HG03025 (cell line): ENCODE measurements at regions not wholly inside any gene's neighbourhood (a gene's known extent, or its start where the extent isn't known, plus 50 kb on each side); places are given as distances from the start of the nearest gene placed in this dataset.

Experiments
- ATAC-seq: cut with Tn5 transposase; IDR thresholded peaks from one replicate; pipeline ENCODE4 v1.9.1; 2021; ENCODE audit warnings: mild to moderate bottlenecking, moderate library complexity; ENCODE audit not compliant: unreplicated experiment, low FRiP score

DNA sequence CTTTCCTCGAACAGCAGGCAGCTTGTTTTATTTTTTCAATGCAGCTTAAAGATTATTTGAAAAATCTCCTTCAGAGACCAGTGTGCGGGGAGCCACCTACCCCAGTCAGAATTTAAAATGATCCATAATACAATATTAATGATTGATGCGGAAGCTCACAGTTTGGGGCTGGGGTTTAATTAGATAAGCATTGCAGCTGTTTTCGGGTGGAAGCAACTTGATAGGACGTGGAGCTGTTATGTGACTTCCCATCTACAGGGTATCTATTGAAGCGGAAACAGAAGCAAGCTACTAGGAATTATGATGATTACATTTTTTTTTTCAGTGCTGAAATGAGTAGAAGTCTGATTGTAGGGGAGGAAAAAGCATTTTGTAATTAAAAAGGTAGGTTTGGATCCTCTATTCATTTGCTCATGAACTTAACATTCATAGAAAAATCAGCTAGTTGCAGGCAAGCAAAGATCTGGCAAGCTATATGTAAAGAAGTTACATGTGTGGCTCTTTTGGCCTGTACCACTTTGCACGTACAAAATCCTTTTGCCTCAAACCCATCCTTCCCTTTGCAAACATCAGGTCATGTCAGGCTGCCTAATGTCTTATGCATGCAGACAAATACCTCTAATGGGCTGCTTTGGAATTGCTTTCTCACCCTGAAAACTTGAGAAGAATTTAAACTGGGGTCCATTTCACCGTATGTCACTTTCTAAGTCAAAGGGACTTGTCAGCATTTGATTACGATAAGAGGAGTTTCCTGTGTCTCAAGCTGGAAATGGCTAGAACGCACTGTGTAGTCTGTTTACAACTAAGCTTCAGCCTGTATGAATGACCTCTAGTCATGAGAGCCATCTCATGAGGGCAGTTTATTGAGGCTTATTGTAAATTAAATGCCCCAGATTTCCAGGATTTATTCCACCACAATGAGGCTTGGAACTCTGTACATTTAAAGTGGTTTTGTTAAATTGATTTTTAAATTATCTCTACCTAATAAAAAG is 267.1 kb upstream of the TMTC4 start:
- no peak for ATAC-seq

DNA sequence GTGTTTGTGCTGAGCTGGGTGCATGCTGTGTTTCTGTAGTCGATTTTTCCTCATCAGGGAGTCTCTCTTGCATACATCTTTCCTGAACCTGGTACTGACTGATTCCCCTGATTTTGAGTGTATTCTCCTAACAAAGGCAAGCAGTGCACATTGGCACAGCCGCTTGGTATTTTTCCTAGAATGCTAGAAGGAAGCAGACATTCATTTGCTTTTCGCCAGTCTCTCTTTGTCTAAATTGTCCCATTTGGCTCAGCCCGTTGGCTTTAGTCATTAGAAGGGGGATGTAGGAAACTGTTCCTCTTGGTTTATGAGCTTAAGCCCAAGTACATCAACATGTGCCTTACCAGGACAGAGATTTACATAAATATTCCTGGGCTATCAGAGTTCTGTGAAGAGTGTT is 266.1 kb upstream of the TMTC4 start:
- no peak for ATAC-seq

DNA sequence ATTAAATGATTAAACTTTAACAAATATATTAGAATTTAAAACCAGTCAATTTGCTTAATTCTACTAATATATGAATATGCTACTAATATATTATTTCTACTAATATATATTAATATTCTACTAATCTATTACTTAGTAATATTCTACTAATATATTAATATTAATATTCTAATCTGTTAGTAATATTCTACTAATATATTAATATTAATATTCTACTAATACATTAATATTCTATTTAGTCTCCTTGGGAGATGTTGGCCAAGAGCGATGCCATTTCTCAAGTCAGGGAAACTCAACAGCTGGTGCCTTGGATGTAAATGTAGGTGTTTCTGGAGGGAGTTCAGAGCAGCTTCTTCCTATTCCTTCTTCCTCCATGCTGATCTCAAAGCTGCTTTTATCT is 259.2 kb upstream of the TMTC4 start:
- no peak for ATAC-seq

DNA sequence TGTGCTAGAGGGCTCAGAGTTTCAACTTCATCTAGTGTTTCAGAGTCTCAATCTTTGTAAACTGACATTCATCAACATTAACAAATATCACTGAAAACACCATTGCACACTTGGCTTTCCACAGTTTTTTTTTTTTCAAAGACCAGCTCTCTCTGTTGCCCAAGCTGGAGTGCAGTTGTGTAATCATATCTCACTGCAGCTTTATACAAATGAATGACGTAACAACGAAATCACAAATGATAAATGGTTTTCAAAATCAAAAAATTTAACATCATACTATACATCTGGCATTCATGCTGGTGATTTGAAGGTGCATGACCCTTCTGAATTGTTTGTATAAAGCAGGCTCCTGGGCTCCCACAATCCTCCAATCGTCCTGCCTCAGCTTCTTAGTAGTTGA is 248.0 kb upstream of the TMTC4 start:
- ATAC-seq: no peak

DNA sequence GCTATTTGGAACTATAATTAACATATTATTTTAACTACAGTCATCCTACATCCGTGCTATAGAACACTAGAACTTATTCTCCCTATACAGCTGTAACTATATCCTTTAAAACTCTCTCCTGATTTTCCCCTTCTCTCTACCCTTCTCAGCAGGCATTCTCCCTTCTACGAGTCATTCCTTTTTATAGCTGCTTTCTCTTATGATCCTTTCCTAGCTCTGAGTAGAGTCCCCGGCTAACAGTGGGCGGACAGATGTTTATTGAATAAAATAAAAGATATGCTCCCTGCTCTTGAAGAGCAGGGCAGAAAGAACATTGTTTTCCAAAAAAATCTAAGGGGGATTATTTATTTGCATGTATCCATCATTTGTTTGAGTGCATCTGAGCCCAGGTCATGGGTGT is 246.5 kb upstream of the TMTC4 start:
- no peak for ATAC-seq

DNA sequence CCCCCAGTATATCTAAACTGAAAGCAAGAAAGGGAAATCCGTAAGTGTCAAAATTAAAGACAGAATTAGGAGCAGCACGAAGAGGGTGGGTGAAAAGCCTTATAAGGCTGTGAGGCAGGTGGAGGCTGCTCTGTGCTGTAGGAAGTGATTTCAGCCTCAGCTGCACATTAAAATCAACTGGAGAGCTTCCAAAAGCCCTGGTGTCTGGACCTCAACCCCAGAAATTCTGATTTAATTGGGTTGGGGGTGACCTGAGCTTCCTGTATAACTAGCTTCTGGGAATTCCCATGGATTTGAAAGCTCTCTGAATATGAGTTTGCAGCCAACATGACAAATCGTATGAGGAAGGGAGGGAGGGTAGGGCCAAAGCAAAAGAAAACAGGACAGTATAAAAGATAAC is 242.4 kb upstream of the TMTC4 start:
- no peak for ATAC-seq

DNA sequence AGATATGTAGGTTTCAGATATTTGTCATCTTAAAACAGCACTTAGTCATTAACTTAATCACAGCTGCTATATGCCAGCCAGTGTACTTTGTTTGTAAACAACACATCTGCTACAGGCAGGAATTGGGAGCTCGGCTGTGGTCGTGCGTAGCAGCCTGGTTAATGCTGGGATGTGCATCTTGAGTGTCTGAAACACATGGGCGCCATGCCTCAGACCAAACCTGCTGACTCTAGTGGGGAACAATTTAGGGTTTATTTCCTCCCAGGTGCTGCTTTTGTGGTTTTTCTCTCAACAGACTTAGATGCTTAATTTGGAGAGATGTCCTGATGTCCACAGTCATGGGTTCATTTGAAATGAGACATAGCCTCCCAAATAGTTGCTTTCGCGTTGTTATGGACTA is 238.5 kb upstream of the TMTC4 start:
- no peak for ATAC-seq

DNA sequence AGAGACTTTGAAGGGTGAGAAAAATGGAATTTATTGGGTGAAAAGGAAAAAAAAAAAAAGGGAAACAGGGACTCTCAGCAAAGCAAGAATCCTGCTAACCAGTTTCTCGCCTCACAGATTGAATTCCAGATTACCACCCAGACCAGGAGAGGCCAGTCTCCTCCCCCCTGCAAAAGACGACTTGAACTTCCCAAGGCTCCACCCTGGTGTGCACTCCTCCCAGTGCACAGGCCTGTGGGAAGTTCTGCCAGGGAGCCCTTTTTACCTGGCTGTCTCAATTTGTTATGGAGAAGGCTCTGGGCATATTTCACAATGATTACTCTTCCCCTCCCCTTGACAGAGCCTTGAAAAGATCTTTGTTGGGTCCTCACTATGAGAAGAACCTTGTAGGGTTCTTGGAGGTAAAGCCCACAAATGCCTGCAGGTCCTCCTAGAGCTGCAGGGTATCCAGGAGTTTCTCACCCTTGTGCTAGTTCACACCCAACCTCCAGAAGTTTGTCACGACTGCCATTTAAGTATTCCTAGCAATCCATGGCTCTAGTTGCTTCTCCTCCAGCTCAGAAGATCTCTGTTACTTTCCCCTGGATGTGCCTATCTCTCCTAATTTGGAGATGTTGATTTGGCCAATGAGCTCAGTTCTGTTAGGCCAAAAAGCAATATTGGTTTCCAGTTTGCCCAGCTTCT is 229.8 kb upstream of the TMTC4 start:
- ATAC-seq: no peak

DNA sequence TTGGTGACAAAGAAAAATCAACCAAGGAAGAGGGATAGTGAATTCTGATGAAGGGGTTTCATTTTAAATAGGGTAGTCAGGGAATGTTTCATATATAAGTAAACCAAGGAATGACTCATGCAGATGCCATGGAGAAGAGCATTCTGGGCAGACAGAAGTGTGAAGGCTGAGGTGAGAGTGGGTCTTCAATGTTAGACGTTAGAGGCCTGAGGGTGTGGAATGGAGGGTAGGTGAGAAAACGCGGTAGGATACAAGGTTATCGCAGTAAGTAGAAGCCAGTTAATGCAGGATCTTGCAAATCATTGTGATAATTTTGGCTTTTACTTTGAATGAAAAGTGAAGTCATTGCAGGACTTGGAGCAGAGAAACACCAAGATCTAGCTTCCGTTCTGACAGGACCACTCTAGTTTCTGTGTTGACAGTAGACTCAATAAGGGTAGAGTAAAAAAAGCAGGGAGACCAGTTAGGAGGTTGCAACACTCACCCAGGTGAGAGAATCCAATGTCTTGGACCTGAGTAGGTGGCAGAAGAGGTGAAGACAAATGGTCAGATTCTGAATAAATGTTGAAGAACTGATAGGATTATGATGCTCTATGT is 225.2 kb upstream of the TMTC4 start:
- ATAC-seq: no peak

DNA sequence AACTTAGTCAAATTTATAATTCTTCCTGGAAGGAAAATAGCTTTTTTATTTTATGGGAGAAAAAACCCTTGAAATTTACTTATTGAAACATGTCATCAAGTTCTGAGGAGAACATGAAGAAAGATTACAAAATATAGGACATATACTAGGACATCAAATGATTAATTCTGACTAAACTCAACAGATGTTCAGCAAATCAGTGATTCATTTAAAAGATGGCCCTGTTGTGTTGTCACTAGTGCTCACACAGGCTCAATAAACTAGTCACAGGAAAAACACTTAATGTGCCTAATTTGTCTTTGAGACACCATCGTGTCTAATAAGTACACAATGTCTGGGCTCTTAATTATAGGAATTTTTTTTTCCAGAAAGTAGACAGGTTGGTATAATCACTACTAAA is 223.8 kb upstream of the TMTC4 start:
- no peak for ATAC-seq

DNA sequence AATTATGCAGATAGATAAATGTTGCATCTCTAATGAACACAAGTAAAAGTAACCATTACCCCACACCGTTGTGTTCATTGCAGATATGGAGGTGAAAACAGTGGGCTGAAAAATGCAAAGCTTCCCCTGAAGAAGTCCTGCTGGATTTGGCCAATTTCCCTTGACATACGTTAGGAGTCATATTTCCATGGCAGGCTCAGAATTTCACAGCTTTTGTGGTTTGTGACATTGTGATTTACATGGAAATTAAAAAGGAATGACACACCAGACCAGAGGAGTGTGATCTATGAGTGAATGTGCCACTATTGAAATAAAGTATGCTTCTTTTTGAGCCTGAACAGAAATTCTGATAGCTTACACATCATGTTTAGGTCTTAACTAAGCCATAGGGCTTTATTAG is 221.1 kb upstream of the TMTC4 start:
- ATAC-seq: no peak

DNA sequence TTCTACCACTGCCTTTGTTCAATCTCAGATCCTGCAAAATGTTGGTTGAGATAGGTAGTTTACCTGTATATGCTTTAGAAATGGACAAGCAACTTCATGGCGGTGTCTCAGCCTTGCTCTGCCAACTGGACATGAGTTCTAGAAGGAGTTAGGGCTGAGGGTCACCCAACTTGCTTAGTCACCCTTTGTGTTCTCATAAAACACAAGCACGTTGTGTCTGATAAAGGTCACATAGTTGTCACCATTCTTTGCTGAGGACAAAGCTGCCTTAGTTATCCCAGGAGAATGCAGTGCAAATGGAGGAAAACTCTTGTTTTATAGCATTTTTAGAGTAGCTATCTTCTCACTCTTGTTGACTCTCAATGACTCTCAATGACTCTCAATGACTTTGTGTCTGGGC is 218.4 kb upstream of the TMTC4 start:
- no peak for ATAC-seq

DNA sequence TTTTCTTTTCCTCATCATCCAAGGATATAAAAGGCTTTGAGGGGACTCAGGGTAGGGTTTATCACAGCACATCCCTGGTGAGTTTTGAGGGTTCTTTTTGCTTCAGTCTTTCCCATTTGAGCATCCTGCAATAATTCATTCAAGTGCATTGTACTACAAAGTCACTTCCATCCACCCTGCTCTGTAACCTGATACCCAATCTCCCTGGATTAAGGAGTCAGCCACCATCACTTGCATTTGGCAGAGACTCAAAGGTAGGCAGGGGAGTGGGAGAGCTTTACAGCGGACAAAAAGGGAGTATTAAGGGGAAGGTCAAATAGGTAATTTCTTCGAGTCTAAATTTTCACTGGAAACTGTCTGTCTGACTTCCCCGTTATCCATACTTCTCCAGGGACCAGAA is 216.1 kb upstream of the TMTC4 start:
- ATAC-seq: no peak

DNA sequence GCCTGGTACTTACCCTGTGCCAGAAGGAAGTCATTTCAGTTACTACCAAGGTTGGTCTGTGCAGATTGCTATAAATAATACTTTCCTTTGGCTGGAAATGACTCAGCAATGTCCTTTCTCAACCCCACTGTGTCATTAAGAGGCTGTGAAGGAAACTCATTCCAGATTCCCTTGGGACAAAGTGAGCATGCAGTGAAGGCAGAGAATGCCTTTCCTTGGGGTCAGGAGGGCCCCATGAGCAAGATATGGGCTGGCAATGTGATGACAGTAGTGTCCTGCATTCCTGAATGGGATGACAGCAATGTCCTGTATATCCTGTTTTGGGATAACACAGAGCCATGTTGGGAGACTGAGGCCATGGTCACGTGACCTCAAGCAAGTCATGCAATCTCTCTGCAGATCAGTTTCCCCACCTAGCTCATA is 213.1 kb upstream of the TMTC4 start:
- ATAC-seq: no peak

DNA sequence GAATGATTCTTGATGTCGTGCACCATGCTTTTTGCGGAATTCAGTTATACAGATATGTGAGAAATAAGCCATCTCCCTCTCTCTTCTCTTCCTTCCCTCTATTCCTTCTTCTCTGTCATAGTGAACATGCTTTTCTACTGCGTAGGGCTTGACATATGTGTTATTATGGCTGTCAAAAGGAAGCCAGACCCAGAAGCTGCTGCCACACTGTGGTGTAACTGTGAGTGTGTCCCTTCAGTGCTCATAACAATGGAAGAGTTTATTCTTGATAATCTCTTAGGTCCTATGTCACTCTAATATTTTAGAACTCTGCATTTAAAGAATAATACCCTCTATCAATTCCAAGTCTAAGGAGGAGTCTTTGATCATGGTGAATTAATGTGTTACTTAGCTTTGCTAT is 208.9 kb upstream of the TMTC4 start:
- ATAC-seq: no peak

DNA sequence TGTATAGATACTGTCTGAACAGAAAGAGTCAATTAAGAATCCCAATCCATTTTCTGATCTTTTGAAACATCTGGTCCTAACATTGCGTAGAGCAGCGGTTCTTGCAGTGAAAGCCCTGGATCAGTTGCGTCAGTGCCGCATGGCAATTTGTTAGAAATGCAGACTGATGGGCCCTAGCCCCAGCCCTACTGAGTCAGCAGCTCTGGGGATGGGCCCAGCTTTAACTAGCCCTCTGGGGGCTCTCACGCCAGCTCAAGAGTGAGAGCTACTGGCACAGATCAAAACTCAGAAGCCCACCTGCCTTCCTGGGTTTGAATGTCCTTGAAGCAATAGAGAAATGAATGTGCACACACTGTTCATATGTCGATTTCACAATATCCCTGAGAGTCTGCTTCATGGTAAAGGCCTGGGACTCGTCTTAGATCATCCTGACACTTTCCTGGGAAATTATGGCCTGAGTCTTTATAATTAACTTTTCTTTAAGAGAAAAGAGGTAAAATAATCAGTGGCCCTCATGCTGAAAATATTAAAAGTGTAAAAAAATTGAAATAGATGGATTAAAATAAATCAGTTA is 206.8 kb upstream of the TMTC4 start:
- ATAC-seq: no peak

DNA sequence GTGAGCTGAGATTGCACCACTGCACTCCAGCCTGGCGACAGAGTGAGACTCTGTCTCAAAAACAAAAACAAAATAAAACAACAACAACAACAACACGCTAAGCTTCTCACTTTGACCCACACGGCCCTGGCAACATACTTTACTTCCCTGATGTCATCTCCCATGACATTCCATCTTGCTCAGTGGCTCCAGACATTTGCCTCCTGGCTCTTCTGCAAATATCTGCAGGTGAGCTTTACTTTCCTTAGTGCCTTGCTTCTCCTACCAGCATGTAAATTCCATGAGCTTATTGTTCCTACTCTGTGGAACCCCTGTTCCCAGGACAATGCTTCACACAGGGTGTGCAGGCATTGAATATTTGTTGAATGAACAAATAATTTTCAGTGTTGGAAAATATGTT is 205.6 kb upstream of the TMTC4 start:
- no peak for ATAC-seq

DNA sequence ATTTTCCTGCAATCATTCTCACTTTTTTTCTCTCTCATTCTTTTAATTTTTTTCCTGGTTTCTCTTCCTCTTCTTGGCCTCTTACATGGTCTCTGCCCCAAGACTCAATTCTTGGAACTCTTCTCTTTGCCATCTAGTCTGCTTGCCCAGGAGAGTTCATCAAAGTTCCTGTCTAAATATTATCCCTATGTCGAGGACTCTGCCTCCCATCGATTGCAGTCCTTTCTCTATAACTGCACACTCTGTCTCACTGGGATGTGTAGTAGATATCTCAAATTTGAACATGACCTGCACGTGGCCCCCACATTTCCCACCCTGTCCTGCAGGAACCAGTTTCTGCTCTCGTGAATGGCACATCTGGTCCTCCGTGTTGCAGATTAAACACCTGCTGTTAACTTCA is 204.7 kb upstream of the TMTC4 start:
- no peak for ATAC-seq

DNA sequence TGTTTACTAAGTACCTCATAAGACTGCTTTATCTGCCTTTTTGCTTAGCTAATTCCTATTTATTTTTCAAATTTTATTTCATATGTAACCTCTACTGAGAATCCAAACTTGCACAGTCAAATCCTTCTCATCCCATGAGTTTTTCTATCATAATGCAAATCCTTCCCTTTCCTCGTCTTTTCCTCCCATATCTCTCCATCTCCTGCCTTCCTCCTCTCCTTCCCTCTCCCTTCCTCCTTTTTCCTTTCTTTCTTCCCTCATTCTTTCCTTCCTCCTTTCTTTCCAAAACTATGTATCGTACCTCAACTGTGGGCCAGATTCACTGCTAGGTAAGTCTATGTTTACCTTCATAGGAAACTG is 201.4 kb upstream of the TMTC4 start:
- ATAC-seq: no peak

DNA sequence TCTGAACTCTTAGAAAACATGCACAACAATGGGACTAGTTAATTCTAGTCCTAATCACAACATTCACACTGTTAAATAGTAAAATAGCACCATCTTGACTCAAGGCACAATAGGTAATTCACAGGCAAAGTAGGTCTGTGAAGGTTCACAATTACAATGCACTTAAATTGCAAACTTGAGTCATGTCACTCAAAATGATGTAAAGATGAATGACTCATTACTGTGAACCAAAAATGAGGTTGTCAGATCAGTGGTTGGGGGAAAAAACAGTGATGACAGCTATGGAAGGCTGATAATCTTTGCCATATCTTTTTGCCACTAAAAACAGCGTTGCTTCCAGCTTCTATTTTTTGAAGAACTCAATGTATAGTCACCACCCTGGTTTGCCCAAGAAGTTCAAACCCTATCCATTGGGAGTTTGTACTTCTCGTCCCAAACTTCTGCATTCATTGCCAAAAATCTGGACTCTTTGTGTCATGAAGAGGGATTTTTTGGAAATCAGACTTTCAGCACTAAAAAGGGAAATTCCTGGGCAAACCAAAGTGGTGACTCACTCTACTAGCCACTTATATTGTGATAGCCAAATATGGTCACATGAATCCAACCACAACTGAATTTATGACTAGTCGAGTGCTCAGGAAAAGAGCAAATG is 200.9 kb upstream of the TMTC4 start:
- ATAC-seq: no peak

DNA sequence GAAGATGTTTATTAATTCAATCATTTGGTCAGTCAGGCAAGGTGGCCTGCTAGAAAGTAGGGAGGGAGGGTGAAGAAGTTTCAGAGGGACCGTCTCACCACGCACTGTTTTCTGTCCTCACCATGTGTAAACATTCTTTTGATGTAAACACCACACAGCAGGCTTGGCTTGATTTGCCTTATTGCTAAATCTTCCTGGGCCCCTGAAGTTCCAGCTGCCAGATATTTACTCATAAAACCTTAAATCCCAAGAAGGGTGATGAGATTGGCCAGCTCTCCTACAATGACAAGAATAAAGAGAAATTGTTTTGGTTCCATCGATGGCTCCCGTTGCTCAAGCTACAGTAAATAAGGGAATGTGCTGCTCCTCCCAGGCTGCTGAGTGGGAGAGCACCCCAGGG is 198.2 kb upstream of the TMTC4 start:
- ATAC-seq: no peak
